ENCODE measurements at regions not wholly inside any gene's neighbourhood (a gene's known extent, or its start where the extent isn't known, plus 50 kb on each side); places are given as distances from the start of the nearest gene placed in this dataset.

DNA sequence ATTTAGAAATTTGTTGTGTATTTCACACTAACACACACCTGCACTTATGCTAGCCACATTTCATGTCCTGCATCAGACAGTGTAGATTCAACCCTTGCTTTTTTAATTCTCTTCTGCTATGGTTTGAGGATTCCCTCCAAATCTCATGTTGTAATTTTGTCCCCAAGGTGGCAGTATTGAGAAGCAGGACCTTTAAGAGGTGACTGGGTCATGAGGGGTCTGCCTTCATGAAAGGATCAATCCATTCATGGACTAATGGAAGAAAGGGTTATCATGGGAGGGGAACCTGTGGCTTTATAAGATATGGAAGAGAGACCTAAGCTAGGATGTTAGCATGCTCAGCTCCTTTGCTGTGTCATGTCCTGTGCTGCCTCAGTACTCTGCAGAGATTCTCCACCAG is 1032.2 kb downstream of the CDH11 start:
- intact Hi-C loops (cut with DNase I; ENCODE audit: low total_unique reads): no loop called here
- TF ChIP-seq, protein P1, sequence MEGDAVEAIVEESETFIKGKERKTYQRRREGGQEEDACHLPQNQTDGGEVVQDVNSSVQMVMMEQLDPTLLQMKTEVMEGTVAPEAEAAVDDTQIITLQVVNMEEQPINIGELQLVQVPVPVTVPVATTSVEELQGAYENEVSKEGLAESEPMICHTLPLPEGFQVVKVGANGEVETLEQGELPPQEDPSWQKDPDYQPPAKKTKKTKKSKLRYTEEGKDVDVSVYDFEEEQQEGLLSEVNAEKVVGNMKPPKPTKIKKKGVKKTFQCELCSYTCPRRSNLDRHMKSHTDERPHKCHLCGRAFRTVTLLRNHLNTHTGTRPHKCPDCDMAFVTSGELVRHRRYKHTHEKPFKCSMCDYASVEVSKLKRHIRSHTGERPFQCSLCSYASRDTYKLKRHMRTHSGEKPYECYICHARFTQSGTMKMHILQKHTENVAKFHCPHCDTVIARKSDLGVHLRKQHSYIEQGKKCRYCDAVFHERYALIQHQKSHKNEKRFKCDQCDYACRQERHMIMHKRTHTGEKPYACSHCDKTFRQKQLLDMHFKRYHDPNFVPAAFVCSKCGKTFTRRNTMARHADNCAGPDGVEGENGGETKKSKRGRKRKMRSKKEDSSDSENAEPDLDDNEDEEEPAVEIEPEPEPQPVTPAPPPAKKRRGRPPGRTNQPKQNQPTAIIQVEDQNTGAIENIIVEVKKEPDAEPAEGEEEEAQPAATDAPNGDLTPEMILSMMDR (IDR thresholded peaks at IDR 0.05): peak in 2 of 3 experiments; percentile 37
- TF ChIP-seq POLR2A (IDR thresholded peaks at IDR 0.05): no peak
- Histone ChIP-seq H3K4me3 (no peak overlapping the region), H3K9me3 (no peaks in the 10 kb centered on the region), H3K27me3 (no peaks in the 10 kb centered on the region), H3K27ac (no peak overlapping the region), H3K4me1 (no peaks in the 10 kb centered on the region), H3K36me3 (ENCODE audit: low read depth, missing control alignments) (no peaks in the 10 kb centered on the region)
- no peak for DNase-seq

GRCh38 chr16:64088838-64089237 is 1033.0 kb downstream of the CDH11 start:
- no peak for DNase-seq
- Histone ChIP-seq H3K4me3 (no peak overlapping the region), H3K27me3 (no peaks in the 10 kb centered on the region), H3K4me1 (no peaks in the 10 kb centered on the region), H3K27ac (no peak overlapping the region), H3K9me3 (no peaks in the 10 kb centered on the region), H3K36me3 (ENCODE audit: low read depth, missing control alignments) (no peaks in the 10 kb centered on the region)
- 83 to 91% methylated on average over 5 of the region's 5 CpGs for WGBS, 2 donors
- intact Hi-C loops (cut with DNase I; ENCODE audit: low total_unique reads): no loop called here
- no peak for TF ChIP-seq POLR2A (IDR thresholded peaks at IDR 0.05)
- TF ChIP-seq, protein P1 (IDR thresholded peaks at IDR 0.05): no peak

DNA sequence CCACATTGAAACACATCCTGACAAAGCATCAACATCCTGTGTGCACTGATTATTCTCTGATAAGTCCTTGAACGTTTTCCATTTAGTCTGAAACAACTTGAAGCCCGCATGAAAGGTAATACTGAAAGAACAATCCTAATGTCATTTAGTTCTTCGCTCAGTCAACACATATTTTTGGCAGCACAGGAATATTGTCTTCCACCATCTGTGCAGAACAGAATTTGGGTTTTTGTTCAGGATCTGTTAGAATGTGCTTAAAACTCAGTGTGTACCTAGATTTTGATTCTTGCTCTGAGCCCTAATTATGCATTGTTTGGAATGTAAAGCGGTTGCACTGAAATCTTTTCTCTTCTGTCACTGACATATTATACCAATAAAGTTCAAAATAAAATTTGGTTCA is 1036.6 kb downstream of the CDH11 start:
- no peaks in the 10 kb centered on the region for H3K36me3 ChIP-seq (ENCODE audit: low read depth, missing control alignments)
- H3K27me3 ChIP-seq: no peaks in the 10 kb centered on the region
- 57 to 85% methylated on average over 4 of the region's 4 CpGs for WGBS, 2 donors
- no peak overlapping the region for H3K27ac ChIP-seq
- intact Hi-C loops (cut with DNase I; ENCODE audit: low total_unique reads): no loop called here
- H3K9me3 ChIP-seq: no peaks in the 10 kb centered on the region
- DNase-seq: no peak
- no peaks in the 10 kb centered on the region for H3K4me1 ChIP-seq
- no peak overlapping the region for H3K4me3 ChIP-seq
- no peak for TF ChIP-seq POLR2A (IDR thresholded peaks at IDR 0.05)
- TF ChIP-seq, protein P1 (IDR thresholded peaks at IDR 0.05): no peak

- H3K9me3 ChIP-seq: no peaks in the 10 kb centered on the region
- no peak overlapping the region for H3K4me3 ChIP-seq
- no peak overlapping the region for H3K27ac ChIP-seq
- intact Hi-C loops (cut with DNase I; ENCODE audit: low total_unique reads): no loop called here
- TF ChIP-seq, protein P1 (IDR thresholded peaks at IDR 0.05): no peak
- no peak for TF ChIP-seq POLR2A (IDR thresholded peaks at IDR 0.05)
- no peaks in the 10 kb centered on the region for H3K4me1 ChIP-seq
- H3K36me3 ChIP-seq (ENCODE audit: low read depth, missing control alignments): no peaks in the 10 kb centered on the region
- WGBS, 2 donors: 66 to 75% methylated on average over 3 of the region's 3 CpGs
- no peak for DNase-seq
- no peaks in the 10 kb centered on the region for H3K27me3 ChIP-seq
These were observed 1037.2 kb downstream of the CDH11 start for GRCh38 chr16:64084706-64085105.

- no peaks in the 10 kb centered on the region for H3K9me3 ChIP-seq
- no peak for TF ChIP-seq POLR2A (IDR thresholded peaks at IDR 0.05)
- TF ChIP-seq, protein P1 (IDR thresholded peaks at IDR 0.05): no peak
- intact Hi-C loops (cut with DNase I; ENCODE audit: low total_unique reads): no loop called here
- no peak for DNase-seq
- H3K4me1 ChIP-seq: no peaks in the 10 kb centered on the region
- H3K27ac ChIP-seq: no peak overlapping the region
- 85 to 87% methylated on average over 4 of the region's 4 CpGs for WGBS, 2 donors
- no peaks in the 10 kb centered on the region for H3K27me3 ChIP-seq
- no peak overlapping the region for H3K4me3 ChIP-seq
- H3K36me3 ChIP-seq (ENCODE audit: low read depth, missing control alignments): no peaks in the 10 kb centered on the region
These were observed 1038.3 kb downstream of the CDH11 start for GRCh38 chr16:64083428-64084129.

Measured in testis (tissue), 2 donors.